Caco-2 (cell line): ENCODE measurements at regions not wholly inside any gene's neighbourhood (a gene's known extent, or its start where the extent isn't known, plus 50 kb on each side); places are given as distances from the start of the nearest gene placed in this dataset.
A peak's percentile ranks its signal among the peaks of the same experiment; 100 is the strongest.

Experiments
- BruUV-seq: library from RNA; stranded (reverse); fragments of 400-500 nt; replicated peaks from 2 replicates; lab custom pipeline; 2021; lab: Mats Ljungman, UMichigan
- CTCF ChIA-PET: fragments of 300-600 bp; sonication (Branson Sonifier 250); formaldehyde crosslinking; loops from one replicate; lab custom pipeline; 2022; ENCODE audit warnings: antibody characterized with exemption; lab: Charles Lee
- POLR2A ChIA-PET: fragments of 300-600 bp; sonication (Branson Sonifier 250); formaldehyde crosslinking; loops from one replicate; lab custom pipeline; 2022; ENCODE audit warnings: antibody characterized with exemption; lab: Charles Lee
- DNase-seq, 2 experiments: peaks; one replicate each; pipeline versions ENCODE4 v3.0.0 to v3.0.0-alpha.2; 2020 to 2022
- H3K27me3 ChIP-seq: replicated peaks from 2 replicates; pipeline ENCODE4 v1.6.0; 2011; ENCODE audit warnings: low read length; ENCODE audit not compliant: control insufficient read depth, insufficient read depth
- H3K36me3 ChIP-seq: 2 replicates; pipeline ENCODE4 v1.5.1; 2011; ENCODE audit warnings: low read length; ENCODE audit not compliant: control insufficient read depth, insufficient read depth
- H3K4me1 ChIP-seq: fragments of 250-450 bp; sonication (Bioruptor Pico); 2 replicates; pipeline ENCODE4 v1.5.1; 2020; ENCODE audit warnings: mild to moderate bottlenecking
- H3K4me3 ChIP-seq: 2 replicates; pipeline ENCODE4 v1.5.1; 2011; ENCODE audit warnings: low read depth, mild to moderate bottlenecking, control low read depth, low read length
- H3K9me3 ChIP-seq: fragments of 250-450 bp; sonication (Bioruptor Pico); 2 replicates; pipeline ENCODE4 v1.5.1; 2020; ENCODE audit warnings: mild to moderate bottlenecking, moderate library complexity
- H3K27ac Mint-ChIP-seq: one replicate; pipeline ENCODE4 v1.8.0; 2022; ENCODE audit warnings: mixed read lengths; ENCODE audit not compliant: unreplicated experiment
- H3K27me3 Mint-ChIP-seq: one replicate; pipeline ENCODE4 v1.8.0; 2022; ENCODE audit warnings: mixed read lengths; ENCODE audit not compliant: insufficient read depth, unreplicated experiment
- H3K36me3 Mint-ChIP-seq: one replicate; pipeline ENCODE4 v1.8.0; 2022; ENCODE audit warnings: mild to moderate bottlenecking, mixed read lengths; ENCODE audit not compliant: insufficient read depth, unreplicated experiment
- H3K4me1 Mint-ChIP-seq: one replicate; pipeline ENCODE4 v1.8.0; 2022; ENCODE audit warnings: low read depth, mixed read lengths; ENCODE audit not compliant: unreplicated experiment
- H3K4me3 Mint-ChIP-seq: one replicate; pipeline ENCODE4 v1.8.0; 2022; ENCODE audit warnings: mild to moderate bottlenecking, moderate library complexity, mixed read lengths; ENCODE audit not compliant: unreplicated experiment
- H3K9me3 Mint-ChIP-seq: one replicate; pipeline ENCODE4 v1.8.0; 2022; ENCODE audit warnings: mixed read lengths; ENCODE audit not compliant: unreplicated experiment
- CTCF ChIP-seq, 2 experiments: fragments of 200-600 bp in 1 of 2; IDR thresholded peaks; 1 replicate in 1 of 2; 2 replicates in 1 of 2; pipeline versions ENCODE4 v1.5.1 to v1.8.0; 2011 to 2022; ENCODE audit warnings: antibody characterized with exemption in 1 of 2, control low read depth in 1 of 2, inconsistent platforms in 1 of 2, low read depth in 1 of 2, low read length in 1 of 2, mild to moderate bottlenecking in 1 of 2, moderate library complexity in 1 of 2; ENCODE audit not compliant: insufficient read depth in 1 of 2, severe bottlenecking in 1 of 2, unreplicated experiment in 1 of 2
- intact Hi-C: fragments of 100-400 bp; cut with micrococcal nuclease; formaldehyde crosslinking; loops from one replicate; pipeline ENCODE4 v1.10.0; 2022; ENCODE audit not compliant: unreplicated experiment

DNA sequence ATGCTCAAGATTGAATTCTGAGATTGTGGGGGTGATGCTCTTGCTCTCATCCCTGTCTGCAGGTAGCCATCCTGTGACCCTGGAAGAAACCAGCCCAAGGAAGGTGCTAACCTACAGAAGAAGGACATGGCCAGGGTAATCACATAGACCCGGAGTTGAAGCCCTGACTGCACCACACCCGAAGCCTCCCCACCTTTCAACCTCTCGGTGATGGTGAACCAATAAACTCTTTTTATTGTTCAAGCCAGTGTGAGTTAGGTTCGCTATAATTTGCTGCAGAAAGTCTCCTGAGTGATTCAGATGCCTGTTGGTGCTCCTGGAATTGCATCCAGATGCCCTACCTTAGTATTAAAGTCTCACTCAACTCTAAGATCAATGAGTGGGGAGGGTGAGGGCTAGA is 163.6 kb downstream of the PLPP3 start:
- no peaks in the 10 kb centered on the region for H3K9me3 Mint-ChIP-seq
- no TSS peak for BruUV-seq

GRCh38 chr1:56415258-56415657 is 164.1 kb downstream of the PLPP3 start:
- Mint-ChIP-seq H3K9me3 (no peaks in the 10 kb centered on the region), H3K27ac (peak overlapping the region; percentile 84), H3K4me3 (peak overlapping the region; percentile 61), H3K27me3 (no peaks in the 10 kb centered on the region), H3K36me3 (peaks cover 11% of the 10 kb centered on the region), H3K4me1 (peaks cover 37% of the 10 kb centered on the region)
- Histone ChIP-seq H3K27me3 (no peaks in the 10 kb centered on the region), H3K9me3 (no peaks in the 10 kb centered on the region), H3K4me1 (peaks cover 53% of the 10 kb centered on the region), H3K36me3 (no peaks in the 10 kb centered on the region), H3K4me3 (no peak overlapping the region)
- TF ChIP-seq CTCF (IDR thresholded peaks at IDR 0.05; ENCODE audit: insufficient read depth in 1 of 2, low read depth in 1 of 2, low read length in 1 of 2, severe bottlenecking in 1 of 2, unreplicated experiment in 1 of 2), result no peak
- POLR2A ChIA-PET, result interaction anchor here (0.6 kb wide), 1 partner anchor 21 kb away, joined by 3 read pairs; no protein-coding TSS in a partner anchor
- CTCF ChIA-PET, result interaction anchor here (0.8 to 1.6 kb wide), 2 partner anchors 162 to 166 kb away, joined by 6 to 7 read pairs; no protein-coding TSS in a partner anchor
- intact Hi-C loops, result loop anchor here (2.0 to 5.0 kb wide), 4 partner anchors 20 to 164 kb away; partner anchors contain the start of gene PLPP3
- TSS peak; percentile 76 for BruUV-seq
- DNase-seq, result no peak

More for the DNA sequence above, 163.6 kb downstream of the PLPP3 start:
- POLR2A ChIA-PET, result no interaction called here
- Histone ChIP-seq H3K36me3 (no peaks in the 10 kb centered on the region), H3K4me3 (no peak overlapping the region), H3K9me3 (no peaks in the 10 kb centered on the region), H3K27me3 (no peaks in the 10 kb centered on the region), H3K4me1 (peaks cover 50% of the 10 kb centered on the region)
- H3K27me3 Mint-ChIP-seq, result no peaks in the 10 kb centered on the region
- TF ChIP-seq CTCF (IDR thresholded peaks at IDR 0.05; ENCODE audit: insufficient read depth in 1 of 2, low read depth in 1 of 2, low read length in 1 of 2, severe bottlenecking in 1 of 2, unreplicated experiment in 1 of 2), result no peak
- CTCF ChIA-PET, result interaction anchor here (1.6 kb wide), 1 partner anchor 161 kb away, joined by 7 read pairs; no protein-coding TSS in a partner anchor
- peak overlapping the region; percentile 61 for H3K4me3 Mint-ChIP-seq
- H3K27ac Mint-ChIP-seq, result peak overlapping the region; percentile 84
- intact Hi-C loops, result loop anchor here (2.0 to 5.0 kb wide), 4 partner anchors 19 to 163 kb away; partner anchors contain the start of gene PLPP3
- no peak for DNase-seq
- H3K4me1 Mint-ChIP-seq, result peaks cover 37% of the 10 kb centered on the region
- peaks cover 11% of the 10 kb centered on the region for H3K36me3 Mint-ChIP-seq

- Mint-ChIP-seq H3K4me1 (peaks cover 37% of the 10 kb centered on the region), H3K9me3 (no peaks in the 10 kb centered on the region), H3K27me3 (no peaks in the 10 kb centered on the region), H3K27ac (peak overlapping the region; percentile 84), H3K36me3 (peaks cover 11% of the 10 kb centered on the region), H3K4me3 (peak overlapping the region; percentile 61)
- H3K4me3 ChIP-seq, result no peak overlapping the region
- H3K4me1 ChIP-seq, result peaks cover 53% of the 10 kb centered on the region
- intact Hi-C loops, result loop anchor here (1.0 to 5.0 kb wide), 6 partner anchors 20 to 178 kb away; partner anchors contain the start of gene PLPP3
- peak; percentile 78 to 84 for DNase-seq
- no peaks in the 10 kb centered on the region for H3K9me3 ChIP-seq
- H3K36me3 ChIP-seq, result no peaks in the 10 kb centered on the region
- H3K27me3 ChIP-seq, result no peaks in the 10 kb centered on the region
- POLR2A ChIA-PET, result interaction anchor here (0.6 kb wide), 1 partner anchor 21 kb away, joined by 3 read pairs; no protein-coding TSS in a partner anchor
- CTCF ChIA-PET, result interaction anchor here (0.8 to 1.6 kb wide), 2 partner anchors 162 to 167 kb away, joined by 6 to 7 read pairs; no protein-coding TSS in a partner anchor
- TF ChIP-seq CTCF (IDR thresholded peaks at IDR 0.05; ENCODE audit: insufficient read depth in 1 of 2, low read depth in 1 of 2, low read length in 1 of 2, severe bottlenecking in 1 of 2, unreplicated experiment in 1 of 2), result no peak
- BruUV-seq, result no TSS peak
Measured at GRCh38 chr1:56414728-56415224, 164.6 kb downstream of the PLPP3 start.
